ENCODE measurements at regions not wholly inside any gene's neighbourhood (a gene's known extent, or its start where the extent isn't known, plus 50 kb on each side); places are given as distances from the start of the nearest gene placed in this dataset.

- TF ChIP-seq CTCF (IDR thresholded peaks at IDR 0.05) = no peak
- no peak for TF ChIP-seq EZH2 (IDR thresholded peaks at IDR 0.05; ENCODE audit: borderline replicate concordance, insufficient read depth, low read depth, low read length, poor library complexity, severe bottlenecking)
Measured at GRCh38 chr5:68673106-68673822, 420.6 kb upstream of the SLC30A5 start.
